Keratinocyte (primary cell): ENCODE measurements at regions not wholly inside any gene's neighbourhood (a gene's known extent, or its start where the extent isn't known, plus 50 kb on each side); places are given as distances from the start of the nearest gene placed in this dataset.

Experiments used
- DNase-seq: peaks from one replicate; pipeline ENCODE4 v3.0.0-alpha.2; 2011; ENCODE audit warnings: low read depth, missing footprints, low spot score
- FAIRE-seq: peaks from 2 replicates; lab custom pipeline; 2011; peaks lifted over from hg19 to GRCh38; lab: Jason Lieb, UNC
- H2AFZ ChIP-seq: 2 replicates; pipeline ENCODE4 v1.6.0; 2012; ENCODE audit warnings: low read length, control low read depth, inconsistent platforms; ENCODE audit not compliant: control insufficient read depth
- H3K27ac ChIP-seq: 2 replicates; pipeline ENCODE4 v1.5.1; 2011; ENCODE audit warnings: low read length; ENCODE audit not compliant: control insufficient read depth, insufficient read depth
- H3K27me3 ChIP-seq: 3 replicates; pipeline ENCODE4 v1.6.0; 2011; ENCODE audit warnings: low read length; ENCODE audit not compliant: control insufficient read depth, insufficient read depth; ENCODE audit errors: extremely low read depth
- H3K36me3 ChIP-seq, 2 experiments: 2 replicates in 1 of 2; 3 replicates in 1 of 2; pipeline ENCODE4 v1.5.1; 2011; ENCODE audit warnings: low read length in 2 of 2, mild to moderate bottlenecking in 1 of 2; ENCODE audit not compliant: control insufficient read depth in 2 of 2, insufficient read depth in 2 of 2; ENCODE audit errors: extremely low read depth in 1 of 2
- H3K4me1 ChIP-seq: 3 replicates; pipeline ENCODE4 v1.5.1; 2011; ENCODE audit warnings: low read length; ENCODE audit not compliant: control insufficient read depth, insufficient read depth; ENCODE audit errors: extremely low read depth
- H3K4me2 ChIP-seq: 3 replicates; pipeline ENCODE4 v1.6.0; 2011; ENCODE audit warnings: low read depth, low read length; ENCODE audit not compliant: control insufficient read depth, insufficient read depth; ENCODE audit errors: extremely low read depth
- H3K4me3 ChIP-seq, 3 experiments: fragments of 200-600 bp in 1 of 3; sonication (generic) in 1 of 3; 2 replicates in 2 of 3; 3 replicates in 1 of 3; pipeline ENCODE4 v1.5.1; 2011 to 2016; ENCODE audit warnings: low read length in 3 of 3, mild to moderate bottlenecking in 3 of 3, control low read depth in 2 of 3, inconsistent platforms in 1 of 3, low read depth in 1 of 3, mixed read lengths in 1 of 3, mixed run types in 1 of 3, moderate library complexity in 1 of 3; ENCODE audit not compliant: control insufficient read depth in 2 of 3, insufficient read depth in 2 of 3; ENCODE audit errors: extremely low read depth in 1 of 3
- H3K79me2 ChIP-seq: 2 replicates; pipeline ENCODE4 v1.6.0; 2012; ENCODE audit warnings: low read length; ENCODE audit not compliant: control insufficient read depth, insufficient read depth
- H3K9ac ChIP-seq: 3 replicates; pipeline ENCODE4 v1.6.0; 2011; ENCODE audit warnings: low read length; ENCODE audit not compliant: control insufficient read depth, insufficient read depth; ENCODE audit errors: extremely low read depth
- H3K9me1 ChIP-seq: 3 replicates; pipeline ENCODE4 v1.6.0; 2011; ENCODE audit warnings: low read length; ENCODE audit not compliant: control insufficient read depth, insufficient read depth; ENCODE audit errors: extremely low read depth
- H3K9me3 ChIP-seq: 2 replicates; pipeline ENCODE4 v1.5.1; 2012; ENCODE audit warnings: low read depth, low read length; ENCODE audit not compliant: control insufficient read depth
- H4K20me1 ChIP-seq: 3 replicates; pipeline ENCODE4 v1.6.0; 2011; ENCODE audit warnings: low read length; ENCODE audit not compliant: control insufficient read depth, insufficient read depth; ENCODE audit errors: extremely low read depth
- CTCF ChIP-seq, 3 experiments: IDR thresholded peaks in 1 of 3; conservative IDR thresholded peaks in 1 of 3; optimal IDR thresholded peaks in 1 of 3; 2 replicates in 2 of 3; 3 replicates in 1 of 3; pipeline versions ENCODE3 to v1.5.1; 2011; ENCODE audit warnings: low read length in 3 of 3, mild to moderate bottlenecking in 3 of 3, moderate library complexity in 2 of 3, control low read depth in 1 of 3, inconsistent platforms in 1 of 3; ENCODE audit not compliant: insufficient read depth in 2 of 3; ENCODE audit errors: extremely low read depth in 1 of 3
- EZH2 ChIP-seq: IDR thresholded peaks from one replicate; pipeline ENCODE4 v1.6.1; 2012; ENCODE audit warnings: inconsistent platforms, mild to moderate bottlenecking, low read length, moderate library complexity
- dilution Hi-C: fragments of 300-500 bp; cut with MboI; formaldehyde crosslinking; loops from one replicate; pipeline ENCODE4 v1.7.0; 2020; ENCODE audit warnings: low sequenced_read_pairs; ENCODE audit not compliant: extremely low pct_ligation_motif_present

- Histone ChIP-seq H3K9me3 (no peaks in the 10 kb centered on the region), H3K27me3 (no peaks in the 10 kb centered on the region), H3K9me1 (no peaks in the 10 kb centered on the region), H4K20me1 (no peaks in the 10 kb centered on the region), H3K36me3 (no peaks in the 10 kb centered on the region), H2AFZ (peak overlapping the region; percentile 48), H3K9ac (no peak overlapping the region), H3K4me1 (peaks cover 26% of the 10 kb centered on the region), H3K27ac (no peak overlapping the region), H3K4me2 (peak overlapping the region; percentile 29), H3K4me3 (no peak overlapping the region), H3K79me2 (no peaks in the 10 kb centered on the region)
- dilution Hi-C loops, result no loop called here
- no peak for FAIRE-seq
- DNase-seq, result peak; percentile 15
- TF ChIP-seq CTCF (optimal IDR thresholded peaks at IDR 0.05 in 1 of 3, IDR thresholded peaks at IDR 0.05 in 1 of 3, conservative IDR thresholded peaks at IDR 0.05 in 1 of 3; ENCODE audit: extremely low read depth in 1 of 3, insufficient read depth in 2 of 3, low read length in 3 of 3), result peak in 1 of 3 experiments; percentile 2
- no peak for TF ChIP-seq EZH2
These were observed 424.4 kb upstream of the USP24 start for GRCh38 chr1:55639526-55639925.

GRCh38 chr1:55639051-55639450 lies 423.9 kb upstream of the USP24 start:
- H3K9ac ChIP-seq, result no peak overlapping the region
- H3K9me1 ChIP-seq, result no peaks in the 10 kb centered on the region
- H3K36me3 ChIP-seq, result no peaks in the 10 kb centered on the region
- H3K4me1 ChIP-seq, result peaks cover 26% of the 10 kb centered on the region
- peak overlapping the region; percentile 48 for H2AFZ ChIP-seq
- H3K4me2 ChIP-seq, result peak overlapping the region; percentile 29
- H3K4me3 ChIP-seq, result no peak overlapping the region
- no peaks in the 10 kb centered on the region for H3K9me3 ChIP-seq
- TF ChIP-seq CTCF (optimal IDR thresholded peaks at IDR 0.05 in 1 of 3, IDR thresholded peaks at IDR 0.05 in 1 of 3, conservative IDR thresholded peaks at IDR 0.05 in 1 of 3; ENCODE audit: extremely low read depth in 1 of 3, insufficient read depth in 2 of 3, low read length in 3 of 3), result no peak
- no peak for TF ChIP-seq EZH2
- DNase-seq (no peak), FAIRE-seq (peak; percentile 79)
- H4K20me1 ChIP-seq, result no peaks in the 10 kb centered on the region
- no peak overlapping the region for H3K27ac ChIP-seq
- dilution Hi-C loops, result no loop called here
- H3K79me2 ChIP-seq, result no peaks in the 10 kb centered on the region
- H3K27me3 ChIP-seq, result no peaks in the 10 kb centered on the region
